ENCODE measurements at regions not wholly inside any gene's neighbourhood (a gene's known extent, or its start where the extent isn't known, plus 50 kb on each side); places are given as distances from the start of the nearest gene placed in this dataset.

DNA sequence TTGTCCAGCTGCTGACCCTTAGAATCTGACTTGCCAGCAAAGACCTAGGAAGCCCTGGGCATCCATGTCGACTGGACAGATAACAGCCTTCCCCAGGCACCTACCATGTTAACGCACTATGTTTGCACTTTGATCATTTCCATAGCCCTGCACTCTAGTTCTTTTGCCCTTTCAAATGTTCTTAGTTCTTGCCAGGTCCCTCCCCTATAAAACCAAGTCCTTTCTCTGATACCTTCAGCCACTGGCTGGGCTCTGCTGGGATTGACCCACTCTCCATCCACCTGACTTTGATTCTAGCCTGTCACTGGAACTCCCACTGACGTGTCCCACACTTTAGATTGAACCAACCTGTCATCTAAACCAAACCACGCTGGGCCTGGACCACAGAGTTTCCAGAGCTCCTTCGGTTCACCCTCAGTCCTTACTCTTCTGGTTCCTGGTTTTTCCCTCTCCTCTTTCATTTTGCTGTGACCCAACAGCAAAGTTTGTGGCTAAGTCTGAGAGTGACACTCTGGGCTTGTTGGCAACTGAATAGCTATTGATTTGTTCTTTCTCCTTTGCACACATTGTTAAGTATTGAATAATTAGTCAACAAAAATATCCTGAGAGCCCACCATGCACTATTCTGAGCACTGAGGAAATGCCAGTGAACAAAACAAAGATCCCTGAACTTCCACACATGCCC is 51.8 kb upstream of the STK38L start:
- no peaks in the 10 kb centered on the region for H3K9me3 Mint-ChIP-seq
- no peak overlapping the region for H3K4me3 Mint-ChIP-seq
- H3K4me1 Mint-ChIP-seq: no peaks in the 10 kb centered on the region
- no peaks in the 10 kb centered on the region for H3K27me3 Mint-ChIP-seq
- H3K27ac Mint-ChIP-seq: no peak overlapping the region
- peaks cover 7% of the 10 kb centered on the region for H3K36me3 Mint-ChIP-seq

- Mint-ChIP-seq H3K27me3 (no peaks in the 10 kb centered on the region), H3K4me3 (no peak overlapping the region), H3K4me1 (no peaks in the 10 kb centered on the region), H3K9me3 (no peaks in the 10 kb centered on the region), H3K36me3 (peaks cover 7% of the 10 kb centered on the region), H3K27ac (no peak overlapping the region)
Observed at GRCh38 chr12:27193106-27193505, 51.0 kb upstream of the STK38L start.

DNA sequence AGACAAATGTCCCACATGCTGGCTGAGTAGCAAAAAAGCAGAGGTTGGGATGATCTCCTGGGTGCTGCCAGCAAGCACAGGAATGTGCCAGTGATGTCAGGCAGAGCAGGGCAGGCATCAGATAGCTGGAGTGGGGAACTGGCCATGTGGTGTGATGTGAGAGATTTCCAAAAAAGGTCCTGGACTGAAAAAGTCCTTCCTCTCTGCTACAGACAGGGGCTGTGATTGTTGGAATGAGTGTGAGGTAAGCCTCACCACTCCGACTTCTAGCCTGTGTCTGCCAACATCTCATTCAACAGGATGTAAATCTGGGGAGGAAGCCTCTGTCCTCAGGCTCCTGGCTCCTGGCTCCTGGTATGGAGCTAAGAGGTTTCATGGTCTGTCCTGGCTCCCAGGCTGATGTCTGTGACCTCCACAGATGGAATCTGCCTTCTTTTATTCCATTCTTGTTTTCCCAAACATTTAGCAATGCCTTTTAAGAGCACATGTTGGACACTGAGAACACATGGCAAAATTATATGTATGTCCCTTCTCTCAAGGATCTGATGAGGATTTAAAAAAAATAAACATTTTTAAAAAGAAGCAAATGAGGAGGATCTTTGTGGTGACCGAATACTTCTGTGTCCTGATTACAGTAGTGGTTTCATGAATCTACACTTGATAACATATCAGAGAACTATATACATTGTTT is 50.1 kb upstream of the STK38L start:
- H3K36me3 Mint-ChIP-seq: peaks cover 7% of the 10 kb centered on the region
- H3K27ac Mint-ChIP-seq: no peak overlapping the region
- no peaks in the 10 kb centered on the region for H3K27me3 Mint-ChIP-seq
- no peaks in the 10 kb centered on the region for H3K4me1 Mint-ChIP-seq
- H3K4me3 Mint-ChIP-seq: no peak overlapping the region
- no peaks in the 10 kb centered on the region for H3K9me3 Mint-ChIP-seq
